NCI-H748 (cell line): ENCODE measurements at regions not wholly inside any gene's neighbourhood (a gene's known extent, or its start where the extent isn't known, plus 50 kb on each side); places are given as distances from the start of the nearest gene placed in this dataset.
"Not testable (repeated sequence)": the region's sequence is repeated elsewhere in the genome, so short reads cannot be mapped to it uniquely, and the experiment has no call there.

Experiments
- DNase-seq: peaks from one replicate; lab custom pipeline; 2025; ENCODE audit not compliant: unreplicated experiment; lab: John Stamatoyannopoulos, UW

DNA sequence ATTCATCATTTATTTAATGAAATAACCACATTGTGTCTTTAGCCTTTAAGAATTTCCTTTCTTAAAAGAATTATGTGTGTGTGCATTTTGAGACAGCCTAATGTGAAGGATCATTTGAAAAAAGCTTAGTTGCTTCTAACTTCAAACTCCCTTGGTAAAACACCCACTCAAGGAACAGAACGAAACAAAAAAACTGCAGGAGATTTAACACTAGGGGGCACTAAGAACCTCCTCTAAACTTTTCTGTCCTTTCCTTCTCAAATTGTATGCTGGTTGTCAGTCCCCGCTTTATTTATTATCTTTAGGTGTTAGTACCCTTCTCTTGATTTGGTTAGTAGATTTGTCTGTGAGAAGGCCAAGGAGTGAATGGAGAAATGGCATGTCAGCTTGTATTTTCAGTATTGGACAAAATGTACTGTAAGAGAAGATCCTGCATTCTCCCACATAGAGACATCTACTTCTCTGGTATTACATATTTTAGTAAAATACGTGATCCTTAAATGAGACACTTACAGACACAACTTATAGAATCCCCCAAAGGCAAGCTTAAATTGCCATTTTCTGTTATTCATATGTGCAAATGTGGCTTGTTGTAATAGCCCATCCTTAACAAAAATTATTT is 229.7 kb downstream of the MRPS30 start:
- peak; percentile 76 for DNase-seq

DNA sequence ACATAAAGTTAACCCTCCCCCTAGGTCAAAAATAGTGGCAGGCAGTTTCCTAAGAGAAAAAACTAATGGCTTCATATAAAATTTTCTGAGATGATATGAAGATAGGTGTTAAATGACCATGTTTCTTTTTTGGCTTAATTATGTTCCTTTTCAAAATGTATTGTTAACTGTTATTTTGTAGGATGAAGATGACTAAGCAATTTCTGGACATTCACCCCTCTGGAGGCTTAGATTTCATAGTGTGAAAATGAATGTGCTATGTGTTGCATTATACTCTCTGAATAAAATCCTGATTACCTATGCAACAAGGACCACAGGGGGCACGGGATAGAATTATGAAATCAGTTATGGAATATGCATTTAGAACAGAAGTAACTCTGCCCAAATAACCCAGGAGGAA is 233.5 kb downstream of the MRPS30 start:
- DNase-seq, result no peak

DNA sequence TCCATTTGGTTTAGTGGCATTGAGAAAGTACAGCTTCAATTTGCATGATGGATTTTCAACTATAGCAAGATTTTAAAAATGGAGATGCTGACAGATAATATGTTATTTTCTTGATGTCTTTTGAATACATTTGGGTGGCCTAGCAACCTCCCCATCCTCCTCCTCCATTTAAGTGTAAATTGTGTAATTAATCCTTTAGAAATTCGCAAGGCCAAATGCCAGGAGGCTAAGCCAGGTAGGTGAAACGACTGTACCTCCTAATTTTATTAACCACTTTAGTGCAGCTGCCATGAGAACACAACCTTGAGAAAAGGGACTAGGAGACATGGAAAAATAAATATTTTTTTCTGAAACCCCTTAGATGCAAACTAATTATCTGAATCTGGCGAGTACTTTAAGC is 248.8 kb downstream of the MRPS30 start:
- DNase-seq, result no peak

DNA sequence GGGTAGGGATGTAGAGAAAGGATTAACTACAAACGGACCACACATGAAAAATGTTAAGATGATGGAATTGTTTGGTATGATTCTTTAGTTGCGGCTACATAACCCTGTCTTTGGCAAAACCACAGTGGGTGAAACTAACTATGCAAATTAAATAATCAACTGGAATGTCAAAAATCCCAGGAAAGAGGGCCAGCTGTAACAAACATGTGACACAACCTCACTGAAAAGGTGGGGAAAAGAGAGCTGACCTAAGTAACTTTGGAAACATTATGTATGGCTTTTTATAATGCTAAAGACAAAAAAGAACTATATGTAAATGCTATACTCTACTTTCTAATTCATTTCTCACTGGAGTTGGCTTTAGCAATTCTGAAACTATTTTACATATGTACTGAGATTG is 252.0 kb downstream of the MRPS30 start:
- no peak for DNase-seq

DNA sequence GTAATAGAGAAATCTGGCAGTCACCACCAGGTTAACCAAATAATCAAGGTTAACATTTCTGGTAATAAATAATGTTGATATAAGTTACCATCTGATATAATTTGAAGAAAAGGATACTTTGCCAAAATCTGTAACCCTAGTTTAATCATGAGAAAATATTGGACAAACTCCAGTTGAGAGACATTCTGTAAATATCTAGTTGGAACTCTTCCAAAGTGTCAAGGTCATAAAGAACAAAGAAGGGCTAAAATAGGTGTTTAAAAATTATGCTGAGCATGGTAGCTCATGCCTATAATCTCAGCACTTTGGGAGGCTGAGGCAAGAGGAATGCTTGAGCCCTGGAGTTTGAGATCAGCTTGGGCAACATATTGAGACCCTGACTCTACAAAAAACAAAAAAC is 253.3 kb downstream of the MRPS30 start:
- DNase-seq, result peak; percentile 29

DNA sequence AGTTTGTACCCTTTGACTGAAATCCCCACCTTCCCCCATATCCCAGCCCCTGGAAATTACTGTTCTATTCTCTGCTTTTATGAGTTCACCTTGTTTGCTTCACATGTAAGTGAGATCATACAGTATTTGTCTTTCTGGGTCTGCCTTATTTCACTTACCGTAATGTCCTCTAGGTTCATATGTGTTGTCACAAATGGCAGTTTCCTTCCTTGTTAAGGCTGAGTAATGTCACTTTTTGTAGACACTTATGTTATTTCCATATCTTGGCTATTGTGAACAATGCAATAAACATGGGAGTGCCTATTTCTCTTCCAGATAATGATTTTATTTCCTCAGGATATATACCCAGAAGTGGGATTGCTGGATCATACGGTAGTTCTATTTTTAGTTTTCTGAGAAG is 272.3 kb downstream of the MRPS30 start:
- DNase-seq, result peak; percentile 37

DNA sequence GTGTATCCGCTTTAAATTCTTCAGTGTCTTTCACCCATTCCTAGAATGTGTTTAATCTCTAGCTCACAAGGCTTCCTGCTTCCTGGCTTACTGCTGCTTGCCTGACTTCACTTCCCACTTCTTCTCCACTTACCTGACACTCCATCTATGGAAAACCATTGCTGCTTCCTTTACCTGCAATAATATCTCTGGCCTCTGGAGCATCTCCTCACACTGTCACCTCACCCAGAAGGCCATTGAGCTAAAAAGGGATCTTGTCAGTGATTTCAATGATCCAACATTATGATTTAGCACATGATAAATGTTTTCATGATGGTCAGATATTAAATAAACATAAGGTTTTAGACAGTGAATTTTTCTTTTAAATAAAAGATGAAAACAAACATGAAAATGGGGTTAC is 281.1 kb downstream of the MRPS30 start:
- DNase-seq, result peak; percentile 17

DNA sequence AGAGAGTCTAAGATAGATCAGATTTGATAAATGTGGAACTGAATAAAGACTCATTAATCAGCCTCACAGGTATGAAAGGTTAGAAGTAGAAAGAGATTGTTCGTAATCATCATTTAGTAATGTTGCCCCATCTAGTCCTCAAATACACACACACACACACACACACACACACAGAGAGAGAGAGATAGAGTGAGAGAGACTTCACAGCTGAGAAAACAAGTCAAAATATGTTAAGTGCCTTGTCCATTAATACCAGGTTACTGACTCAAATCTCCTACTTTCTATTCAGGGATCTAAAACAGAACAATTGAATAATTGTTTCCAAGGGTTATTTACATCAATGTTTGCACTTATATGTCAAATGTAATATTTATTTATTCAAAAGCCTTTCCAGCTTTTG is 284.6 kb downstream of the MRPS30 start:
- peak; percentile 82 for DNase-seq

DNA sequence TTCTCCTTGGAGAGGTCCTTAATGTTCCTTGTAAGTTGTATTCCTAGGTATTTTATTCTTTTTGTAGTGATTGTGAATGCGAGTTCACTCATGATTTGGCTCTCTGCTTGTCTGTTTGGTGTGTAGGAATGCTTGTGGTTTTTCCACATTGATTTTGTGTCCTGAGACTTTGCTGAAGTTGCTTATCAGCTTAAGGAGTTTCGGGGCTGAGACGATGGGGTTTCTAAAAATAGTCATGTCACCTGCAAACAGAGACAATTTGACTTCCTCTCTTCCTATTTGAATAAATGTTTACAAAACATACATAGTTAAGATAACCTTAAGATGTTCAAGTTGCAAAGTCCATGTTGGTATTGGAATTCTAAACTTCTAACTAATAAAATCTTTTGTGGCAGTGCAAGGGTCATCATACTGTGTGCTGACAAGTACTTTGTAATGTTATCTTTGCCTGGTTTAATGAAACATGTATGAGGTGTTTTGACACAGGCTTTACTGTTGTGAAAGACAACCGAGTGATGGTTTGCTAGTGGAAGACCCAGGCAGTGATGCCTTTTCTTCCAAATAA is 286.2 kb downstream of the MRPS30 start:
- DNase-seq, result no peak

DNA sequence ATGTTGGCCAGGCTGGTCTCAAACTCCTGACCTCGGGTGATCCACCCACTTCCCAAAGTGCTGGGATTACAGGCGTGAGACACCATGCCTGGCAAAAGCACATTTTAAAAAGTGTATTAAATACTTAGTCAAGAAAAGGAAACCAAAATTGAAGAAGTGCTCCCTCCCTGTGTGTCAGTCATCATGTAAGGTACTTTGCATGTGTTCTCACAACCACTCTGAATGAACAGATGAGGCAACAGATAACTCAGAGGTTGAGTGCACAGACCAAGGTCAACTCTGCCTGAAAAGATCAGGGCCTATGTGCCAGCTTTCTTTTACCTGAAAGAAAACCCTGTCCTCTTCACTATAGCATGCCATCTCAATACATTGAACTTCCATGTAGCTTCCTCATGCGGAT is 289.7 kb downstream of the MRPS30 start:
- no peak for DNase-seq

DNA sequence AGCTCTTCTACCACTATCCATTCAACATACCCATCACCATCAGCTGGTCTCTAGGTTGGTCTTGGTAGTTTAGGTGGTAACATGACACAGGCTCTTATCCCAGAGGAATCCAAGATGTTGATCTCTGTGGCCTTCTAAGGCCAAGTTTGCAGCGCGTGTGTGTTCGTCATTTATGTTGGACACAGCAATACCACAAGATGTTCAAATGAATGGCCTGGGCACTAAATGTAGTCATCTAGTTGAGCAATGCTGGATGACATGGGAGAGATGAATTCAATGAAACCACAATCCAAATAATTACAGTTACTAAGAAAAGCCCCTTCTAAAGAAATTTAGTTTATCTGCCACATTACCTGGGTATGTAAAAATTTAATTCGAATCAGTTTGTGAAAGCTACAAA is 292.4 kb downstream of the MRPS30 start:
- no peak for DNase-seq

DNA sequence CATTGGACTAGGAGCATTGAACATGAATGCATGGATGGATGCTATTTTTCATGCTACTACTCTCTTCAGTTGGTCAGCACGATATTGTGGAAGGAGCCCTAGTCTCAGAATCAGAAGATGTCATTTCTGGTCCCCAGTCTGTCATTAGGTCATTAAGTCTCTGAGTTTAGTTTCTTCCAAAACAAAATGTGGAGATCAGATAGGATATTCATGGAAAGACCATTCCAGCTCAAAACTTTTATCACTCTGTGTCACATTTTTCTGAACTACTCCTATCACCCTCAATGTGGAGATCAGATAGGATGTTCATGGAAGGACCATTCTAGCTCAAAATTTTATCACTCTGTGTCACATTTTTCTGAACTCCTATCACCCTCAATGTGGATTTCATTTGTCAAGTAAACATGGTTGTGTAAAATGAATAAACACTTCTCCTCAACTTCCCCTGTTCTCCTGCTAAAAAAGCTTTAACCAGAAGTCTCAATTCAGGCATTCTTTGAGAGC is 296.8 kb downstream of the MRPS30 start:
- DNase-seq, result no peak

DNA sequence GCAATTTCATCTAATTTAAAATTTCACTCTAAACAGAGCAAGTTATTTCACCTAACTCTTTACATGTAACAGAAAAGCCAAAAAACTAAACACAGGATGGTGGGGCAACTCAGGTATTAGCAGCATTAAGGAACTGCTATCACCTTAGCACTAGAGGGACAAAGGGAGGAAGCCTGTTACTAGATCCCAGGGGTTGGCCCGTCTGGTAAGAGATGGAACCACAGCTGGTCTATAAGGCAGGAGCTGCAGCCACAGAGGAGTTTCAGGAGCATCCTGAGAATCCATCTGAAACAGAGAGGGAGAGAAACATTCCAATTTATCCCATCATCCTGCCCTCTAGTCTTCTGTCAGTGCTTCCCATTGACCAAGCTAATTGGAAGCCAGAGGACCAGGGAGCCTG is 300.3 kb downstream of the MRPS30 start:
- DNase-seq, result no peak

DNA sequence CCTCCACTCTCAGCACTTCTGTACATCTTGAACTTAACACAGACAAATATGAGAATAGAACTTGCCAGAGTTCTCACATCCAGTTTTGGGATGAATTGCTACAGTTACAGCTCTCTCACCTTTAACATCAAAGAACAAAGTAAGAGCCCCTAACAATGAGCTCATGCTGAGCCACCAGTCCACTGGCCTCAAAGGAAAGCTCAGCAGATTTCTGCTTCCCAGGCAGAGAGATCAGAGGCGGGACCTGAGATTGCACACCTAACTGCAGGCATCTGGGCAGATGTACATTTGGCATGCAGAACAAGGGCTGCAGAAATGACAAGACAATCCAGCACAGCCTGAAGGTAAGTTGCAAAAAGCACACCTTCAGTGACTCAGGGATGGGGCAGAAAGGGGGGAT is 300.9 kb downstream of the MRPS30 start:
- DNase-seq, result no peak

DNA sequence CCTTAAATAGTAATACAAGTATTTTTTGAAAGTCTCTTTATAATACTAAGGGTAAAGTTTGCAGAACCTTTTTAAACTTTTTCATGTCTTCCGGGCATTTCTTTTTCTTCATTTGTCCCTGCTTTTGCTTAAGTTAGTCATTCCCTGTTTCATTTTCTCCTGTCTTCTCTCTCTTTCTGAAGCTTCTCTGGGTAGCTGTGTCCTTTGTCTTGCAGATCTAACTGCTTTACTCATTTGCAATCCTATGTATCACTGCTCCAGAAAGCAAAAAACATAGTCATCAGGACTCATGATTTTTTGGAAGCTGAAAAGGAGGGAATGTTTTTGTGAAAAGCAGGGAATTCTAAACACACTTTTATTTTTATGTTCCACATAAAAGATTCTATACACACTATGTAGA is 301.7 kb downstream of the MRPS30 start:
- no peak for DNase-seq

DNA sequence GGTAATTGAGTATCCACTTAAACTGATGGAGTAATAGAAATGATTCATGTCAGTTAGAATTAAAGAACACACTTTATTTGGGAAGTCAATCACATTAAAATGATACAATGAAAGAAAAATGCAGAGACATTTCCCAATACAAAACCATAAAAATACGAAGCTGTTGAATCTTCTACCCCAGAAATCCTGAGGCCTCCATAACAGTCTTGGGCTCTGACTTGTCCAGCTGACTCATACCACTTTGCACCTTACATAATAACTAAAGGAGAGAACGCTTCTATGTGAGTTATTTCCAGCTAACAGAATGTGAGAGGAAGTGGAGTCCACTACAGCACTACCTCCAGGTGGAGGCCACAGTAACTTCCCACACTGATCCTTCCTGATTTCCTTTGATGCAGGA is 305.0 kb downstream of the MRPS30 start:
- no peak for DNase-seq

DNA sequence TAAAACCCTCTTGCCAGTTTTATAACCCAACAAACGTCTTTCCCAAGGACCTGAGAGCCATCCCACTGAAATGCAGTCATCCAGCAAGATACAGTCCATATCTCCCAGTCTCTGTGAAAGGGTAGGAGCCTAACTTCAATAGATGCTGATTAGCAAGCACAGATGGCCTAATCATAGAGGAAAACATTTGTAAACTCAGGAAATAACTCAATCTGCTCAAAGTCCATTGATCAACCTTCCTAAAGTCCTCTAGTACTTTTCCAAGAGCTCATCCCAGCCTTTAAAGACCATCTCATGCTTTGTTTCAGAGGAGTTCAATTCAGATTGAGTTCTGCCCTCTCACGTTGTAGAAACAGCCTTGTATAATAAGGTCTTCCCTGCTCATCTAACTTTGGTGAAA is 324.2 kb downstream of the MRPS30 start:
- DNase-seq, result no peak

DNA sequence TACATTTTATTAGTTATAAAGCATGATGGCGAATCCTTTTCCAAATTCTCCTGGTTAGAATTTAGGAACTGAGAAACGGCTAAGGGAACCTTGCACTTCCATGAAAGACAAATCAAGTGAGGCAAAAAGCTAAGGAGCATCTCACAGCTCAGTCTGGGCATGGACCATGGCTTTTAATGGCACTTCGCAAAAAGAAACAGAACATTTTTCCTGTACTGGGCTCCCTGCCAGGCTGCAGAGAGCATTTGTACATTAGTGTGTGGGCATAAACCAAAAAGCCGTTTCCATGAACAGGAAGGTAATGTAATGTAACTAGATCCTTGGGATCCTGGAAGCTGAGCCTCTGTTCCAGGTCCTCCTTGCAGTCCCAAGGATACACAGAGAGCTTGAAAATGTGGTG is 354.2 kb downstream of the MRPS30 start:
- DNase-seq, result peak; percentile 33

DNA sequence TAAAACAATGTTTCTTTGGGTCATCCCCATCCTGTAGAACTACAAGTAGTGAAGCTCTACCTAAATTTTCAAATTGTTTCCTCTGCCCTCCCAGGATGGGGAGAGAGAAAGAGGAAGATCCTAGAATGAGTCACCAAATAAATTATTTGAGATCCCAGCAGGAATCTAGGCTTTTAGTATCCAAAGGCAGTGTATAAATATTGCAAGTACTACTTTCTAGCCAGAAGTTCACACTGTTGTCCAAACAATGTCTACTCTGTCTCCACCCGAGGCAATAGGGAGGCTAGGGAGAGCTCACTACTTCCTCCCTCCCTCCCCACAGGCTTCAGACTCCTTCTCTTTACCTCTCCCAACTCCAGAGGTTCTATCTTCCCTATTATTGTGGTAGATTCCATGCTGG is 362.8 kb downstream of the MRPS30 start:
- DNase-seq, result no peak

DNA sequence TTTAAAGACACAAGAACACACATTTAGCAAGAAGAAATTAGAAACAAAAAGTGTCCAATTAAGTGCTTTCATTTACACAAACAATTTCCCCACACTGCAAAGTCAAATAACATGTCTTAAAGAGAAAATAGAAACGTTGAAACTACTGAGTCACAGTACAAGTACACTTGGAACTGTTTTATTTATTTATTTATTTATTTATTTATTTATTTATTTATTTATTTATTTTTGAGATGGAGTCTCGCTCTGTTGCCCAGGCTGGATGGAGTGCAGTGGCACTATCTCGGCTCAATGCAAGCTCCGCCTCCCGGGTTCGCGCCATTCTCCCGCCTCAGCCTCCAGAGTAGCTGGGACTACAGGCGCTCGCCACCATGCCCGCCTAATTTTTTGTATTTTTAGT is 363.9 kb downstream of the MRPS30 start:
- not testable (repeated sequence) for DNase-seq

DNA sequence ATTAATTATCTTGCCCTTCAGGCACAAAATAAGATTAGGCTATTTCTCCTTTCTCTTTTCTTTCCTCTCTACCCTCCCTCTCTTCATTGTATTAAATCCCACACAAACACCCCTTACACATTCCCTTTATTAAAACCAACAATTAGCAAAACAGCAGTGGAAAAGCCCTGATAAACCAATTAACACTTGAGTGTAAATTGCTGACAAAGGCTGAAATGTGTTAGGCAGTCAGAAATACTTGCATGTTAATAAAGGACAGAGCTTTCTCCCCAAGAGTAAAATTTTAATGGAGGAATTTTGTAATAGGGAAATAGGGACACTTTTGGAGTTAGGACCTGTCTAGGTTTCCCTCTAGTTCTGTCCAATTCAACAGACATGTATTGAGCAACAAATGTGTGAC is 370.9 kb downstream of the MRPS30 start:
- no peak for DNase-seq

DNA sequence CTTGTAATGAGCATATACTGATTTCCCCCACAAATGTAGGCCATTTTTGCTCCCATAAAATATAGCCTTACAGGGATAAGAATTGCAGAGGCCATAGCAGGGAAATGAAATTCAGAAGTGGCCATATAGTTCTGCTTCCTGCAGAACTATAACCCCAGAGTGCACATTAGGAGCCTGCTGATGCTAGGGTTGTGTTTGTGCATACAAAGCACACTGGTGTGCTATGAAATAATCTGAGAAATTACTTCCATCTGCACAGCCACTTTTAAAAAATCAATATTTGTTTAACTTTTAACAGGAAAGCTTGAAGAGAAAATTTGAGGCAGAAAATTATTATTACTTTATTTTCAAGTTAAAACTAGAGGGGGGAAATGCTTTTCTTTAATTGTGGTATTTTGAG is 380.3 kb downstream of the MRPS30 start:
- no peak for DNase-seq

DNA sequence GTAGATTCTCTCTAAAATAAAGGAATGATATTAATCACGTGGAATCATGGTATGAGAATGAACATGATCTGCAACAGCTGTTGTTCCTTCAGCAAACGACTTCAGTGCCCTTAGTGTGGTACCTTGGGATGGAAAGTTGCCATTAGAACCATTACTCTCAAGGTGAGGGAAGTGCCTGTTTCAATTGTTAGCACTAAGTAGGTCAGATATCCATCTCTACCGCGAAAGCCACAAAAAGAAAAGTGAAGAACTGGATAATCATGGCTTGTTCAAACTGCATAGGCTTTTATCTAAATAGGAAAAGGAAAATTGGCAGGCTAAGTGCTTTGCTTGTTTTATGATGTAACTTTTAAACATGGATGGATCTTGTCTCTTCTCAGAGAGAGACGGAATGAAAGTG is 380.7 kb downstream of the MRPS30 start:
- DNase-seq, result no peak
